ENCODE measurements at regions not wholly inside any gene's neighbourhood (a gene's known extent, or its start where the extent isn't known, plus 50 kb on each side); places are given as distances from the start of the nearest gene placed in this dataset.
"Not testable (repeated sequence)": the region's sequence is repeated elsewhere in the genome, so short reads cannot be mapped to it uniquely, and the experiment has no call there.

GRCh38 chr4:130995988-130996387 is 1900.0 kb downstream of the C4orf33 start:
- Mint-ChIP-seq H3K4me1 (ENCODE audit: unreplicated experiment) (no peaks in the 10 kb centered on the region), H3K27me3 (ENCODE audit: unreplicated experiment) (no peaks in the 10 kb centered on the region), H3K36me3 (ENCODE audit: unreplicated experiment) (no peaks in the 10 kb centered on the region), H3K4me3 (ENCODE audit: unreplicated experiment) (no peak overlapping the region), H3K9me3 (ENCODE audit: unreplicated experiment) (peaks cover under 1% of the 10 kb centered on the region), H3K27ac (ENCODE audit: unreplicated experiment) (no peak overlapping the region)
- TF ChIP-seq CTCF (IDR thresholded peaks at IDR 0.05) = no peak
- no peak for DNase-seq (ENCODE audit: extremely low spot score, unreplicated experiment)

GRCh38 chr4:131001371-131001770 is 1905.4 kb downstream of the C4orf33 start:
- H3K4me1 Mint-ChIP-seq (ENCODE audit: unreplicated experiment) = no peaks in the 10 kb centered on the region
- H3K36me3 Mint-ChIP-seq (ENCODE audit: unreplicated experiment) = no peaks in the 10 kb centered on the region
- no peak for DNase-seq (ENCODE audit: extremely low spot score, unreplicated experiment)
- no peak for TF ChIP-seq CTCF (IDR thresholded peaks at IDR 0.05)
- H3K4me3 Mint-ChIP-seq (ENCODE audit: unreplicated experiment) = no peak overlapping the region
- no peaks in the 10 kb centered on the region for H3K9me3 Mint-ChIP-seq (ENCODE audit: unreplicated experiment)
- no peaks in the 10 kb centered on the region for H3K27me3 Mint-ChIP-seq (ENCODE audit: unreplicated experiment)
- H3K27ac Mint-ChIP-seq (ENCODE audit: unreplicated experiment) = no peak overlapping the region

GRCh38 chr4:131002132-131002531 is 1906.2 kb downstream of the C4orf33 start:
- H3K4me1 Mint-ChIP-seq (ENCODE audit: unreplicated experiment) = no peaks in the 10 kb centered on the region
- no peak overlapping the region for H3K4me3 Mint-ChIP-seq (ENCODE audit: unreplicated experiment)
- H3K27ac Mint-ChIP-seq (ENCODE audit: unreplicated experiment) = no peak overlapping the region
- H3K36me3 Mint-ChIP-seq (ENCODE audit: unreplicated experiment) = no peaks in the 10 kb centered on the region
- DNase-seq (ENCODE audit: extremely low spot score, unreplicated experiment) = no peak
- TF ChIP-seq CTCF (IDR thresholded peaks at IDR 0.05) = no peak
- no peaks in the 10 kb centered on the region for H3K9me3 Mint-ChIP-seq (ENCODE audit: unreplicated experiment)
- H3K27me3 Mint-ChIP-seq (ENCODE audit: unreplicated experiment) = no peaks in the 10 kb centered on the region

GRCh38 chr4:131006388-131006787 is 1910.4 kb downstream of the C4orf33 start:
- no peak for TF ChIP-seq CTCF (IDR thresholded peaks at IDR 0.05)
- H3K27me3 Mint-ChIP-seq (ENCODE audit: unreplicated experiment) = no peaks in the 10 kb centered on the region
- no peaks in the 10 kb centered on the region for H3K4me1 Mint-ChIP-seq (ENCODE audit: unreplicated experiment)
- no peak overlapping the region for H3K27ac Mint-ChIP-seq (ENCODE audit: unreplicated experiment)
- no peak overlapping the region for H3K4me3 Mint-ChIP-seq (ENCODE audit: unreplicated experiment)
- no peak for DNase-seq (ENCODE audit: extremely low spot score, unreplicated experiment)
- no peaks in the 10 kb centered on the region for H3K9me3 Mint-ChIP-seq (ENCODE audit: unreplicated experiment)
- H3K36me3 Mint-ChIP-seq (ENCODE audit: unreplicated experiment) = no peaks in the 10 kb centered on the region

- DNase-seq (ENCODE audit: extremely low spot score, unreplicated experiment); H3K36me3 Mint-ChIP-seq (ENCODE audit: unreplicated experiment); H3K27me3 Mint-ChIP-seq (ENCODE audit: unreplicated experiment); H3K4me1 Mint-ChIP-seq (ENCODE audit: unreplicated experiment); H3K9me3 Mint-ChIP-seq (ENCODE audit: unreplicated experiment); H3K27ac Mint-ChIP-seq (ENCODE audit: unreplicated experiment); H3K4me3 Mint-ChIP-seq (ENCODE audit: unreplicated experiment): not testable (repeated sequence)
Observed at GRCh38 chr4:131011961-131012360, 1916.0 kb downstream of the C4orf33 start.

- TF ChIP-seq CTCF (IDR thresholded peaks at IDR 0.05) = no peak
- no peaks in the 10 kb centered on the region for H3K4me1 Mint-ChIP-seq (ENCODE audit: unreplicated experiment)
Observed at GRCh38 chr4:131013226-131013625, 1917.3 kb downstream of the C4orf33 start.

More at GRCh38 chr4:131013226-131013625, 1917.3 kb downstream of the C4orf33 start:
- no peaks in the 10 kb centered on the region for H3K27me3 Mint-ChIP-seq (ENCODE audit: unreplicated experiment)
- no peak overlapping the region for H3K27ac Mint-ChIP-seq (ENCODE audit: unreplicated experiment)
- no peaks in the 10 kb centered on the region for H3K9me3 Mint-ChIP-seq (ENCODE audit: unreplicated experiment)
- H3K4me3 Mint-ChIP-seq (ENCODE audit: unreplicated experiment) = no peak overlapping the region
- no peak for DNase-seq (ENCODE audit: extremely low spot score, unreplicated experiment)
- H3K36me3 Mint-ChIP-seq (ENCODE audit: unreplicated experiment) = no peaks in the 10 kb centered on the region
